Parathyroid adenoma (tissue), 2 donors: ENCODE measurements at regions not wholly inside any gene's neighbourhood (a gene's known extent, or its start where the extent isn't known, plus 50 kb on each side); places are given as distances from the start of the nearest gene placed in this dataset.
A peak's percentile ranks its signal among the peaks of the same experiment; 100 is the strongest.
"Not testable (repeated sequence)": the region's sequence is repeated elsewhere in the genome, so short reads cannot be mapped to it uniquely, and the experiment has no call there.

ENCODE experiments used
- H2AFZ ChIP-seq: fragments of 300-600 bp; sonication (generic); one replicate; pipeline ENCODE4 v1.7.0; 2017; ENCODE audit warnings: antibody characterized with exemption, mild to moderate bottlenecking
- H3K27ac ChIP-seq: fragments of 300-600 bp; sonication (generic); one replicate; pipeline ENCODE4 v1.7.0; 2017
- H3K27me3 ChIP-seq: fragments of 300-600 bp; sonication (generic); one replicate; pipeline ENCODE4 v1.7.0; 2017; ENCODE audit warnings: low read length; ENCODE audit not compliant: control insufficient read depth, insufficient read depth
- H3K36me3 ChIP-seq: fragments of 300-600 bp; sonication (generic); one replicate; pipeline ENCODE4 v1.7.0; 2017; ENCODE audit warnings: low read length; ENCODE audit not compliant: control insufficient read depth, insufficient read depth
- H3K4me1 ChIP-seq: fragments of 300-600 bp; sonication (generic); one replicate; pipeline ENCODE4 v1.7.0; 2017; ENCODE audit warnings: control low read depth
- H3K4me2 ChIP-seq: fragments of 300-600 bp; sonication (generic); one replicate; pipeline ENCODE4 v1.7.0; 2017; ENCODE audit warnings: low read length
- H3K4me3 ChIP-seq: fragments of 300-600 bp; sonication (generic); one replicate; pipeline ENCODE4 v1.7.0; 2017; ENCODE audit warnings: low read depth, low read length
- H3K79me2 ChIP-seq: fragments of 300-600 bp; sonication (generic); one replicate; pipeline ENCODE4 v1.7.0; 2017; ENCODE audit warnings: control low read depth
- H3K9ac ChIP-seq: fragments of 300-600 bp; sonication (generic); one replicate; pipeline ENCODE4 v1.7.0; 2017; ENCODE audit warnings: mild to moderate bottlenecking
- H3K9me3 ChIP-seq: fragments of 300-600 bp; sonication (generic); one replicate; pipeline ENCODE4 v1.7.0; 2017; ENCODE audit warnings: low read length; ENCODE audit not compliant: control insufficient read depth
- CTCF ChIP-seq: fragments of 300-600 bp; sonication (generic); IDR thresholded peaks from one replicate; pipeline ENCODE4 v1.7.0; 2017; ENCODE audit warnings: antibody characterized with exemption, mild to moderate bottlenecking
- donor health status: primary hyperparathyroidism.

- no peak overlapping the region for H3K9ac ChIP-seq
- H3K27me3 ChIP-seq: no peaks in the 10 kb centered on the region
- H3K4me1 ChIP-seq: no peaks in the 10 kb centered on the region
- H3K4me3 ChIP-seq: no peak overlapping the region
- H2AFZ ChIP-seq: no peak overlapping the region
- no peak overlapping the region for H3K27ac ChIP-seq
- no peaks in the 10 kb centered on the region for H3K9me3 ChIP-seq
- no peaks in the 10 kb centered on the region for H3K36me3 ChIP-seq
- no peaks in the 10 kb centered on the region for H3K79me2 ChIP-seq
- no peak overlapping the region for H3K4me2 ChIP-seq
- TF ChIP-seq CTCF: no peak
These were observed 437.5 kb upstream of the FGF16 start for GRCh38 chrX:77009691-77010090.

GRCh38 chrX:77014377-77015372 is 432.5 kb upstream of the FGF16 start:
- Histone ChIP-seq H3K27me3 (no peaks in the 10 kb centered on the region), H3K27ac (no peak overlapping the region), H2AFZ (no peak overlapping the region), H3K4me3 (no peak overlapping the region), H3K36me3 (no peaks in the 10 kb centered on the region), H3K4me1 (no peaks in the 10 kb centered on the region), H3K4me2 (no peak overlapping the region), H3K9me3 (no peaks in the 10 kb centered on the region), H3K9ac (no peak overlapping the region), H3K79me2 (no peaks in the 10 kb centered on the region)
- no peak for TF ChIP-seq CTCF

- Histone ChIP-seq H2AFZ (no peak overlapping the region), H3K27ac (no peak overlapping the region), H3K27me3 (no peaks in the 10 kb centered on the region), H3K9me3 (no peaks in the 10 kb centered on the region), H3K79me2 (no peaks in the 10 kb centered on the region), H3K4me3 (no peak overlapping the region), H3K9ac (no peak overlapping the region), H3K4me2 (no peak overlapping the region), H3K4me1 (no peaks in the 10 kb centered on the region), H3K36me3 (no peaks in the 10 kb centered on the region)
- no peak for TF ChIP-seq CTCF
These were observed 430.1 kb upstream of the FGF16 start for GRCh38 chrX:77017093-77017492.

- not testable (repeated sequence) for H3K9me3 ChIP-seq, H3K36me3 ChIP-seq, H3K4me1 ChIP-seq, H3K27me3 ChIP-seq, H3K4me2 ChIP-seq, H3K79me2 ChIP-seq, H3K9ac ChIP-seq
- Histone ChIP-seq H3K27ac (peak overlapping the region; percentile 53), H3K4me3 (peak overlapping the region; percentile 27), H2AFZ (peak overlapping the region; percentile 70)
These were observed 400.9 kb upstream of the FGF16 start for GRCh38 chrX:77046180-77046810.

GRCh38 chrX:77060572-77060971 is 386.6 kb upstream of the FGF16 start:
- Histone ChIP-seq H3K36me3 (no peaks in the 10 kb centered on the region), H3K4me1 (no peaks in the 10 kb centered on the region), H3K9me3 (no peaks in the 10 kb centered on the region), H3K79me2 (no peaks in the 10 kb centered on the region), H3K4me3 (no peak overlapping the region), H3K27me3 (no peaks in the 10 kb centered on the region), H3K9ac (no peak overlapping the region), H3K27ac (no peak overlapping the region), H3K4me2 (no peak overlapping the region), H2AFZ (no peak overlapping the region)
- TF ChIP-seq CTCF: no peak
